ENCODE measurements at regions not wholly inside any gene's neighbourhood (a gene's known extent, or its start where the extent isn't known, plus 50 kb on each side); places are given as distances from the start of the nearest gene placed in this dataset.

DNA sequence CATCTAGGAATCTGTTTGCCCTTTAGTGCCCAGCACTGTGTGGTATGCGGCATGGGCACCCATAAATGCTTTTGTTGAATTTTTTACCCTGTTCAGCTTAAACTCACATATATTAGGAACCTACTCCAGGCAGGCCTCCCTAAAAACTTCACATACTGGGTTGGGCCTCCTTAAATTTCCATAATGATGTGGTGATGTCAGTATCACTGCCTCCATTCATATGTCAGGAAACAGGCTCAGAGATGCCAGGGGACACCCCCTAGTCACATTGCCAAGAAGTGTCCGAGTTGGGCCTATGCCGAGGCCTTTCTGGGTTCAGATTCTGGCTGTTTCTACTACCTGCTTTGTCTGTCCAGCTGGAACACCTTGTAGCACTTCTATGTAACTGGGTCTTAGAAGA lies 55.7 kb upstream of the RUNX3 start:
- TF ChIP-seq POLR2AphosphoS5 (IDR thresholded peaks at IDR 0.05; ENCODE audit: low read depth, low read length), result no peak
- no peak for TF ChIP-seq POU2F2 (IDR thresholded peaks at IDR 0.05; ENCODE audit: low read depth, low read length)
- TF ChIP-seq SPI1 (IDR thresholded peaks at IDR 0.05; ENCODE audit: low read depth, low read length), result no peak
- TF ChIP-seq TAF1 (IDR thresholded peaks at IDR 0.05; ENCODE audit: low read depth, low read length), result no peak
- TF ChIP-seq POLR2A (IDR thresholded peaks at IDR 0.05; ENCODE audit: low read depth, low read length), result no peak
- no peak for TF ChIP-seq PAX5 (IDR thresholded peaks at IDR 0.05; ENCODE audit: insufficient read depth, low read length, severe bottlenecking)
- FAIRE-seq (no peak), DNase-seq (ENCODE audit: insufficient read length, low spot score) (no peak)

GRCh38 chr1:24984800-24985522 lies 54.9 kb upstream of the RUNX3 start:
- no peak for TF ChIP-seq POU2F2 (IDR thresholded peaks at IDR 0.05; ENCODE audit: low read depth, low read length)
- no peak for TF ChIP-seq PAX5 (IDR thresholded peaks at IDR 0.05; ENCODE audit: insufficient read depth, low read length, severe bottlenecking)
- no peak for TF ChIP-seq POLR2A (IDR thresholded peaks at IDR 0.05; ENCODE audit: low read depth, low read length)
- no peak for TF ChIP-seq POLR2AphosphoS5 (IDR thresholded peaks at IDR 0.05; ENCODE audit: low read depth, low read length)
- TF ChIP-seq SPI1 (IDR thresholded peaks at IDR 0.05; ENCODE audit: low read depth, low read length), result no peak
- no peak for TF ChIP-seq TAF1 (IDR thresholded peaks at IDR 0.05; ENCODE audit: low read depth, low read length)
- DNase-seq (ENCODE audit: insufficient read length, low spot score) (no peak), FAIRE-seq (no peak)

- DNase-seq (ENCODE audit: insufficient read length, low spot score) (no peak), FAIRE-seq (no peak)
- TF ChIP-seq PAX5 (IDR thresholded peaks at IDR 0.05; ENCODE audit: insufficient read depth, low read length, severe bottlenecking), result no peak
- TF ChIP-seq SPI1 (IDR thresholded peaks at IDR 0.05; ENCODE audit: low read depth, low read length), result no peak
- TF ChIP-seq POLR2AphosphoS5 (IDR thresholded peaks at IDR 0.05; ENCODE audit: low read depth, low read length), result no peak
- TF ChIP-seq POU2F2 (IDR thresholded peaks at IDR 0.05; ENCODE audit: low read depth, low read length), result no peak
- TF ChIP-seq TAF1 (IDR thresholded peaks at IDR 0.05; ENCODE audit: low read depth, low read length), result no peak
- no peak for TF ChIP-seq POLR2A (IDR thresholded peaks at IDR 0.05; ENCODE audit: low read depth, low read length)
These were observed 54.2 kb upstream of the RUNX3 start for GRCh38 chr1:24984300-24984699.

GRCh38 chr1:24983006-24983680 lies 53.1 kb upstream of the RUNX3 start:
- peak; percentile 33 for FAIRE-seq
- DNase-seq (ENCODE audit: insufficient read length, low spot score), result no peak
- no peak for TF ChIP-seq PAX5 (IDR thresholded peaks at IDR 0.05; ENCODE audit: insufficient read depth, low read length, severe bottlenecking)
- no peak for TF ChIP-seq SPI1 (IDR thresholded peaks at IDR 0.05; ENCODE audit: low read depth, low read length)
- TF ChIP-seq POU2F2 (IDR thresholded peaks at IDR 0.05; ENCODE audit: low read depth, low read length), result no peak

GRCh38 chr1:24981631-24982005 lies 51.5 kb upstream of the RUNX3 start:
- DNase-seq (ENCODE audit: insufficient read length, low spot score), result no peak
- TF ChIP-seq SPI1 (IDR thresholded peaks at IDR 0.05; ENCODE audit: low read depth, low read length) (no peak), POLR2A (IDR thresholded peaks at IDR 0.05; ENCODE audit: low read depth, low read length) (no peak), TAF1 (IDR thresholded peaks at IDR 0.05; ENCODE audit: low read depth, low read length) (no peak), PAX5 (IDR thresholded peaks at IDR 0.05; ENCODE audit: insufficient read depth, low read length, severe bottlenecking) (no peak), POU2F2 (IDR thresholded peaks at IDR 0.05; ENCODE audit: low read depth, low read length) (no peak), POLR2AphosphoS5 (IDR thresholded peaks at IDR 0.05; ENCODE audit: low read depth, low read length) (no peak)
- FAIRE-seq, result no peak

DNA sequence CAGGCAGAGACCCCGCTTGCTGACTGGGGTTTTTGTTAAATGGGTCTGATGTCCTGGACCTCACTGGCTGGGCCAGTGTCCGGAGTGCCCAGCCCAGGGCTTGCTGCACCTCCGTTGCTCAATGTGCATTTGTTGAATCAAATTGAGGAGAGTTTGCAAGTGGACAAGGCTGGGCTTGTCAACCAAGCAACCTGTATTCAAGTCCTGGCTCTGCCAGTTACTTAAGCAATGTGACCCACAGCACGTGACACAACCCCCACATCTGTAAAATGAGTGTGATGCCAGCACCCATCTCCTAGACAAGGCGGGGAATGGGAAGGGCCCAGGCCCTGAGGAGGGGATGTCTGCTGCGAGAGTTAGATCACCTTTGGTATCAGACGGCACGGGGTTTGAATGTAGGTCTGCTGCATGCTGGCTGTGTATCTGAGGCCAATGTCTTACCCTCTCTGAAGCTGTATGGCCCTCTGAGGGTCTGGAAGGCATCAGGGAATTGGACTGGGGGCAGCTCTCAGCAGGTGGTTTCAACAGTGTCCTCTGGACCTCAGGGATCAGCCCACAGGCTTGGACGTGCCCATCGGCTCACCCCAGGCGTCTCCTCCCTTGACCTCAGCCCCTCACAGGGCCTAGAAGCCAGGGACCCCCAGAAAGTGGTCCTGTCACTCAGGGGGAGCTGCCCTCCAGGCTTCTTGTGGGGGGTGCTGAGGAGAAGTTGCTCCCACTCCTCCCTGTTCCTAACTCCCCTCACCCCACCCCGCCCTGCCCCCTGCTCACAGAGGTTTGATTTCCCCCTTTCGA lies 51.0 kb upstream of the RUNX3 start:
- DNase-seq (ENCODE audit: insufficient read length, low spot score) (no peak), FAIRE-seq (peak; percentile 31)
- TF ChIP-seq PAX5 (IDR thresholded peaks at IDR 0.05; ENCODE audit: insufficient read depth, low read length, severe bottlenecking) (no peak), POU2F2 (IDR thresholded peaks at IDR 0.05; ENCODE audit: low read depth, low read length) (no peak), POLR2AphosphoS5 (IDR thresholded peaks at IDR 0.05; ENCODE audit: low read depth, low read length) (no peak), SPI1 (IDR thresholded peaks at IDR 0.05; ENCODE audit: low read depth, low read length) (no peak), TAF1 (IDR thresholded peaks at IDR 0.05; ENCODE audit: low read depth, low read length) (no peak), POLR2A (IDR thresholded peaks at IDR 0.05; ENCODE audit: low read depth, low read length) (no peak)
